SU-DHL-6 (cell line): ENCODE measurements at regions not wholly inside any gene's neighbourhood (a gene's known extent, or its start where the extent isn't known, plus 50 kb on each side); places are given as distances from the start of the nearest gene placed in this dataset.

Source experiments
- CTCF ChIP-seq: fragments of 200-600 bp; sonication (generic); IDR thresholded peaks from one replicate; pipeline ENCODE4 v1.5.1; 2017; ENCODE audit warnings: antibody characterized with exemption, mild to moderate bottlenecking, low read length, moderate library complexity; ENCODE audit not compliant: insufficient read depth, poor library complexity, severe bottlenecking
- EZH2phosphoT487 ChIP-seq: fragments of 200-600 bp; sonication (generic), shearing (Covaris generic); conservative IDR thresholded peaks from 2 replicates; pipeline ENCODE4 v1.6.1; 2018; ENCODE audit warnings: mild to moderate bottlenecking, antibody characterized with exemption, low read length, moderate library complexity, mixed read lengths

GRCh38 chr5:92864591-92864990 lies 716.4 kb downstream of the NR2F1-AS1 start:
- TF ChIP-seq CTCF (no peak), EZH2phosphoT487 (no peak)
